Transverse colon (tissue), 3 donors: ENCODE measurements at regions not wholly inside any gene's neighbourhood (a gene's known extent, or its start where the extent isn't known, plus 50 kb on each side); places are given as distances from the start of the nearest gene placed in this dataset.

Experiments used
- CTCF ChIP-seq, 5 experiments: fragments of 200-600 bp in 3 of 5; fragments of 450-650 bp in 2 of 5; sonication (generic) in 3 of 5; IDR thresholded peaks; 1 replicate in 2 of 5; 2 replicates in 3 of 5; pipeline ENCODE4 v1.5.1; 2016 to 2017; ENCODE audit warnings: antibody characterized with exemption in 5 of 5, inconsistent platforms in 3 of 5, mild to moderate bottlenecking in 2 of 5, moderate library complexity in 1 of 5
- POLR2A ChIP-seq: fragments of 450-650 bp; IDR thresholded peaks from one replicate; pipeline ENCODE4 v1.6.1; 2016; ENCODE audit warnings: antibody characterized with exemption, mild to moderate bottlenecking, moderate library complexity

GRCh38 chr2:117646099-117646498, 168.4 kb upstream of the DDX18 start:
- TF ChIP-seq CTCF (IDR thresholded peaks at IDR 0.05) (no peak), POLR2A (no peak)
